IPS-NIHi7 (cell line): ENCODE measurements at regions not wholly inside any gene's neighbourhood (a gene's known extent, or its start where the extent isn't known, plus 50 kb on each side); places are given as distances from the start of the nearest gene placed in this dataset.
"Not testable (repeated sequence)": the region's sequence is repeated elsewhere in the genome, so short reads cannot be mapped to it uniquely, and the experiment has no call there.

Experiments used
- DNase-seq: peaks from one replicate; pipeline ENCODE4 v3.0.0; 2012; ENCODE audit warnings: mixed read lengths; ENCODE audit errors: extremely low spot score

- peak; percentile 48 for DNase-seq
Measured at GRCh38 chr2:45117383-45117782, 108.1 kb upstream of the SIX2 start.

- no peak for DNase-seq
Measured at GRCh38 chr2:45115181-45115580, 105.9 kb upstream of the SIX2 start.

- no peak for DNase-seq
Measured at GRCh38 chr2:45114221-45114955, 105.1 kb upstream of the SIX2 start.

- DNase-seq, result no peak
Measured at GRCh38 chr2:45112750-45113149, 103.5 kb upstream of the SIX2 start.

- DNase-seq, result no peak
Measured at GRCh38 chr2:45105050-45105582, 95.9 kb upstream of the SIX2 start.

- DNase-seq, result no peak
Measured at GRCh38 chr2:45104429-45104828, 95.2 kb upstream of the SIX2 start.

- no peak for DNase-seq
Measured at GRCh38 chr2:45103351-45104345, 94.4 kb upstream of the SIX2 start.

- no peak for DNase-seq
Measured at GRCh38 chr2:45102579-45103117, 93.4 kb upstream of the SIX2 start.

- no peak for DNase-seq
Measured at GRCh38 chr2:45102141-45102540, 92.9 kb upstream of the SIX2 start.

- no peak for DNase-seq
Measured at GRCh38 chr2:45096996-45097395, 87.7 kb upstream of the SIX2 start.

GRCh38 chr2:45096038-45096437 is 86.8 kb upstream of the SIX2 start:
- not testable (repeated sequence) for DNase-seq

- no peak for DNase-seq
Measured at GRCh38 chr2:45093663-45094062, 84.4 kb upstream of the SIX2 start.

- DNase-seq, result no peak
Measured at GRCh38 chr2:45093181-45093580, 83.9 kb upstream of the SIX2 start.

- no peak for DNase-seq
Measured at GRCh38 chr2:45089554-45090261, 80.5 kb upstream of the SIX2 start.

- DNase-seq, result no peak
Measured at GRCh38 chr2:45085487-45085886, 76.2 kb upstream of the SIX2 start.

GRCh38 chr2:45084361-45085020 is 75.2 kb upstream of the SIX2 start:
- DNase-seq, result no peak

GRCh38 chr2:45083175-45083574 is 73.9 kb upstream of the SIX2 start:
- no peak for DNase-seq

GRCh38 chr2:45074713-45075112 is 65.5 kb upstream of the SIX2 start:
- no peak for DNase-seq

GRCh38 chr2:45072862-45073237 is 63.6 kb upstream of the SIX2 start:
- no peak for DNase-seq

- DNase-seq, result no peak
Measured at GRCh38 chr2:45072064-45072861, 63.0 kb upstream of the SIX2 start.
